Adrenal gland (tissue), 9 donors: ENCODE measurements at regions not wholly inside any gene's neighbourhood (a gene's known extent, or its start where the extent isn't known, plus 50 kb on each side); places are given as distances from the start of the nearest gene placed in this dataset.

ENCODE experiments used
- DNase-seq, 7 donors: peaks; one replicate each; pipeline ENCODE4 v3.0.0-alpha.2; 2019 to 2020
- H3K27ac ChIP-seq, 5 donors: fragments of 200-600 bp; sonication (generic) in 4 of 5; 1 replicate in 3 of 5; 2 replicates in 2 of 5; pipeline versions ENCODE4 v1.5.1 to v1.8.0; 2016 to 2020; ENCODE audit warnings: mild to moderate bottlenecking in 1 of 5
- H3K27me3 ChIP-seq: fragments of 200-600 bp; 2 replicates; pipeline ENCODE4 v1.8.0; 2021
- H3K36me3 ChIP-seq, 2 donors: fragments of 200-600 bp; replicated peaks in 1 of 2; 1 replicate in 1 of 2; 2 replicates in 1 of 2; pipeline versions ENCODE4 v1.5.1 to v1.8.0; 2018 to 2022
- H3K4me1 ChIP-seq, 2 donors: fragments of 200-600 bp; replicated peaks in 1 of 2; 1 replicate in 1 of 2; 2 replicates in 1 of 2; pipeline versions ENCODE4 v1.5.1 to v1.8.0; 2018 to 2021
- H3K4me3 ChIP-seq, 4 donors: fragments of 200-600 bp; sonication (generic) in 3 of 4; one replicate each; pipeline ENCODE4 v1.5.1; 2016 to 2018
- H3K9me3 ChIP-seq, 3 donors: fragments of 200-600 bp; sonication (generic) in 1 of 3; replicated peaks in 1 of 3; 1 replicate in 2 of 3; 2 replicates in 1 of 3; pipeline versions ENCODE4 v1.5.1 to v1.8.0; 2016 to 2021
- POLR2A ChIP-seq, 2 donors: fragments of 450-650 bp; IDR thresholded peaks; one replicate each; pipeline ENCODE4 v1.6.1; 2017; ENCODE audit warnings: antibody characterized with exemption in 2 of 2, mild to moderate bottlenecking in 2 of 2, moderate library complexity in 1 of 2
- WGBS, 4 donors: extraction: QIAGEN DNeasy Blood & Tissue Kit in 2 of 4; methylation state at CpG; one replicate each; pipeline versions ENCODE4 v1.1.5 to v1.1.7; 2013 to 2017; 5-methylcytosine and 5-hydroxymethylcytosine counted together
- intact Hi-C, 2 donors: fragments of 100-400 bp; cut with DNase I; formaldehyde crosslinking; loops; one replicate each; pipeline versions ENCODE4 v1.14.1 to v1.15.0; 2022 to 2023
- TF ChIP-seq, protein P1 (sequence below), 6 experiments: fragments of 450-650 bp in 4 of 6; fragments of 200-600 bp in 2 of 6; sonication (generic) in 1 of 6; IDR thresholded peaks; 1 replicate in 5 of 6; 2 replicates in 1 of 6; pipeline versions ENCODE4 v1.5.1 to v1.8.0; 2016 to 2021; ENCODE audit warnings: antibody characterized with exemption in 6 of 6, mild to moderate bottlenecking in 2 of 6, moderate library complexity in 1 of 6
- donor health status: healthy with polysubstance abuse.
- donor health status: Bipolar disorder and iron deficiency.
- donor health status: DM: yes; HTN: yes; CAD: no.
- donor health status: DM: no; HTN: no; CAD: no.
- donor health status: DM: no; HTN: no; CAD: no.

GRCh38 chr5:3304346-3304745 is 291.3 kb upstream of the IRX1 start:
- intact Hi-C loops, result no loop called here
- no peaks in the 10 kb centered on the region for H3K36me3 ChIP-seq
- H3K27ac ChIP-seq, result no peak overlapping the region
- H3K9me3 ChIP-seq, result no peaks in the 10 kb centered on the region
- 73 to 90% (median 81%) methylated on average over 2 to 10 of the region's 10 CpGs for WGBS, 4 donors
- no peaks in the 10 kb centered on the region for H3K4me1 ChIP-seq
- H3K27me3 ChIP-seq, result no peaks in the 10 kb centered on the region
- H3K4me3 ChIP-seq, result no peak overlapping the region
- no peak for DNase-seq
- no peak for TF ChIP-seq POLR2A (IDR thresholded peaks at IDR 0.05)
- TF ChIP-seq, protein P1, sequence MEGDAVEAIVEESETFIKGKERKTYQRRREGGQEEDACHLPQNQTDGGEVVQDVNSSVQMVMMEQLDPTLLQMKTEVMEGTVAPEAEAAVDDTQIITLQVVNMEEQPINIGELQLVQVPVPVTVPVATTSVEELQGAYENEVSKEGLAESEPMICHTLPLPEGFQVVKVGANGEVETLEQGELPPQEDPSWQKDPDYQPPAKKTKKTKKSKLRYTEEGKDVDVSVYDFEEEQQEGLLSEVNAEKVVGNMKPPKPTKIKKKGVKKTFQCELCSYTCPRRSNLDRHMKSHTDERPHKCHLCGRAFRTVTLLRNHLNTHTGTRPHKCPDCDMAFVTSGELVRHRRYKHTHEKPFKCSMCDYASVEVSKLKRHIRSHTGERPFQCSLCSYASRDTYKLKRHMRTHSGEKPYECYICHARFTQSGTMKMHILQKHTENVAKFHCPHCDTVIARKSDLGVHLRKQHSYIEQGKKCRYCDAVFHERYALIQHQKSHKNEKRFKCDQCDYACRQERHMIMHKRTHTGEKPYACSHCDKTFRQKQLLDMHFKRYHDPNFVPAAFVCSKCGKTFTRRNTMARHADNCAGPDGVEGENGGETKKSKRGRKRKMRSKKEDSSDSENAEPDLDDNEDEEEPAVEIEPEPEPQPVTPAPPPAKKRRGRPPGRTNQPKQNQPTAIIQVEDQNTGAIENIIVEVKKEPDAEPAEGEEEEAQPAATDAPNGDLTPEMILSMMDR (IDR thresholded peaks at IDR 0.05), result no peak

- Histone ChIP-seq H3K4me3 (no peak overlapping the region), H3K27me3 (no peaks in the 10 kb centered on the region), H3K9me3 (no peaks in the 10 kb centered on the region), H3K4me1 (no peaks in the 10 kb centered on the region), H3K36me3 (no peaks in the 10 kb centered on the region), H3K27ac (no peak overlapping the region)
- TF ChIP-seq POLR2A (IDR thresholded peaks at IDR 0.05), result no peak
- TF ChIP-seq, protein P1 (IDR thresholded peaks at IDR 0.05), result no peak
- WGBS, 4 donors, result 23 to 38% (median 31%) methylated on average over 3 of the region's 3 CpGs
- no peak for DNase-seq
- intact Hi-C loops, result no loop called here
These were observed 291.9 kb upstream of the IRX1 start for GRCh38 chr5:3303777-3304176.

- intact Hi-C loops, result no loop called here
- Histone ChIP-seq H3K4me3 (no peak overlapping the region), H3K4me1 (no peaks in the 10 kb centered on the region), H3K27ac (no peak overlapping the region), H3K36me3 (no peaks in the 10 kb centered on the region), H3K9me3 (no peaks in the 10 kb centered on the region), H3K27me3 (no peaks in the 10 kb centered on the region)
- WGBS, 4 donors, result 16 to 83% (median 26%) methylated on average over 1 of the region's 1 CpG
- TF ChIP-seq, protein P1 (IDR thresholded peaks at IDR 0.05), result no peak
- no peak for TF ChIP-seq POLR2A (IDR thresholded peaks at IDR 0.05)
- DNase-seq, result no peak
These were observed 293.4 kb upstream of the IRX1 start for GRCh38 chr5:3302228-3302627.

DNA sequence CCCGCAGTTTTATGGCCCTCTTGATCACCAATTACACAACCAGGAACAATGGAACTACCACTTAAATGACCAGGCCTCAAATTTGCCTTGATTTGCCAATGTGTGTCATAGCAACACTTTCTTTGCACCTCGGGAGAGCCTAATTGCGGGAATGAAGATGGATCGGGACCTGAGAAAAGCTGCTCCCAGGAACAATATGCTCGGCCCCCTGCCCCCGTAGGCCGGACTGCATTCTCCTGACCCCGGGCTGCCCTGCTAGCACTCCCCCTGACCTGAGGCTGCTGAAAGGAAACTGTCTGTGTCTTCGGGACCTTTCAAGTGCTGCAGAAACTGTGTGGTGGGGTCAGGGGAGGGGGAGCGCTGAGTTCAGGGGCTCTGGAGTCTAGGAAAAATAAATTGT is 294.3 kb upstream of the IRX1 start:
- intact Hi-C loops, result no loop called here
- 52 to 72% (median 61%) methylated on average over 3 to 10 of the region's 10 CpGs for WGBS, 4 donors
- Histone ChIP-seq H3K27ac (no peak overlapping the region), H3K4me1 (no peaks in the 10 kb centered on the region), H3K27me3 (no peaks in the 10 kb centered on the region), H3K4me3 (no peak overlapping the region), H3K36me3 (no peaks in the 10 kb centered on the region), H3K9me3 (no peaks in the 10 kb centered on the region)
- TF ChIP-seq, protein P1 (IDR thresholded peaks at IDR 0.05), result no peak
- no peak for TF ChIP-seq POLR2A (IDR thresholded peaks at IDR 0.05)
- no peak for DNase-seq
